ENCODE measurements at regions not wholly inside any gene's neighbourhood (a gene's known extent, or its start where the extent isn't known, plus 50 kb on each side); places are given as distances from the start of the nearest gene placed in this dataset.

GRCh38 chr4:32624943-32625603 is 1904.9 kb downstream of the PCDH7 start:
- Histone ChIP-seq H3K4me3 (no peak overlapping the region), H2AFZ (no peak overlapping the region), H3K9me2 (replicated peaks; ENCODE audit: insufficient read depth) (no peaks in the 10 kb centered on the region), H4K20me1 (ENCODE audit: insufficient read depth, poor library complexity, severe bottlenecking) (no peaks in the 10 kb centered on the region), H3K4me2 (no peak overlapping the region), H3K9me3 (ENCODE audit: low read depth) (no peaks in the 10 kb centered on the region), H3K79me2 (no peaks in the 10 kb centered on the region), H3K27ac (no peak overlapping the region), H3K4me1 (ENCODE audit: insufficient read depth) (peaks cover 4% of the 10 kb centered on the region), H3K36me3 (replicated peaks; ENCODE audit: insufficient read depth, low read depth) (no peaks in the 10 kb centered on the region), H3K27me3 (no peaks in the 10 kb centered on the region)
- no peak for TF ChIP-seq EZH2phosphoT487 (IDR thresholded peaks at IDR 0.05; ENCODE audit: low read depth, severe bottlenecking, unreplicated experiment)
- DNase-seq (ENCODE audit: low spot score) = no peak
- WGBS (ENCODE audit: low lambda C conversion rate, missing lambda C conversion rate) = 69% methylated on average over 7 of the region's 7 CpGs

- Histone ChIP-seq H4K20me1 (ENCODE audit: insufficient read depth, poor library complexity, severe bottlenecking) (no peaks in the 10 kb centered on the region), H3K4me1 (ENCODE audit: insufficient read depth) (peaks cover 4% of the 10 kb centered on the region), H3K4me3 (no peak overlapping the region), H3K36me3 (replicated peaks; ENCODE audit: insufficient read depth, low read depth) (no peaks in the 10 kb centered on the region), H2AFZ (no peak overlapping the region), H3K4me2 (no peak overlapping the region), H3K9me2 (replicated peaks; ENCODE audit: insufficient read depth) (no peaks in the 10 kb centered on the region), H3K79me2 (no peaks in the 10 kb centered on the region), H3K27ac (no peak overlapping the region), H3K27me3 (no peaks in the 10 kb centered on the region), H3K9me3 (ENCODE audit: low read depth) (no peaks in the 10 kb centered on the region)
- DNase-seq (ENCODE audit: low spot score) = no peak
- TF ChIP-seq EZH2phosphoT487 (IDR thresholded peaks at IDR 0.05; ENCODE audit: low read depth, severe bottlenecking, unreplicated experiment) = no peak
- no peak for TF ChIP-seq CTCF (IDR thresholded peaks at IDR 0.05; ENCODE audit: poor library complexity)
- TF ChIP-seq EZH2 (IDR thresholded peaks at IDR 0.05; ENCODE audit: borderline replicate concordance) = no peak
- 88% methylated on average over 4 of the region's 4 CpGs for WGBS (ENCODE audit: low lambda C conversion rate, missing lambda C conversion rate)
Measured at GRCh38 chr4:32625687-32626337, 1905.6 kb downstream of the PCDH7 start.

GRCh38 chr4:32631831-32632230 is 1911.7 kb downstream of the PCDH7 start:
- Histone ChIP-seq H3K79me2 (no peaks in the 10 kb centered on the region), H3K27me3 (no peaks in the 10 kb centered on the region), H3K9me2 (replicated peaks; ENCODE audit: insufficient read depth) (no peaks in the 10 kb centered on the region), H3K9me3 (ENCODE audit: low read depth) (no peaks in the 10 kb centered on the region), H3K4me2 (no peak overlapping the region), H3K36me3 (replicated peaks; ENCODE audit: insufficient read depth, low read depth) (no peaks in the 10 kb centered on the region), H3K4me3 (no peak overlapping the region), H4K20me1 (ENCODE audit: insufficient read depth, poor library complexity, severe bottlenecking) (no peaks in the 10 kb centered on the region), H3K4me1 (ENCODE audit: insufficient read depth) (no peaks in the 10 kb centered on the region), H2AFZ (no peak overlapping the region), H3K27ac (no peak overlapping the region)
- WGBS (ENCODE audit: low lambda C conversion rate, missing lambda C conversion rate) = 69% methylated on average over 3 of the region's 3 CpGs
- TF ChIP-seq EZH2 (IDR thresholded peaks at IDR 0.05; ENCODE audit: borderline replicate concordance) = no peak
- TF ChIP-seq EZH2phosphoT487 (IDR thresholded peaks at IDR 0.05; ENCODE audit: low read depth, severe bottlenecking, unreplicated experiment) = no peak
- no peak for TF ChIP-seq CTCF (IDR thresholded peaks at IDR 0.05; ENCODE audit: poor library complexity)
- no peak for DNase-seq (ENCODE audit: low spot score)

GRCh38 chr4:32633421-32633820 is 1913.3 kb downstream of the PCDH7 start:
- Histone ChIP-seq H3K4me2 (no peak overlapping the region), H3K79me2 (no peaks in the 10 kb centered on the region), H3K27me3 (no peaks in the 10 kb centered on the region), H3K9me3 (ENCODE audit: low read depth) (no peaks in the 10 kb centered on the region), H3K27ac (no peak overlapping the region), H3K4me3 (no peak overlapping the region), H3K36me3 (replicated peaks; ENCODE audit: insufficient read depth, low read depth) (no peaks in the 10 kb centered on the region), H3K9me2 (replicated peaks; ENCODE audit: insufficient read depth) (no peaks in the 10 kb centered on the region), H3K4me1 (ENCODE audit: insufficient read depth) (no peaks in the 10 kb centered on the region), H2AFZ (no peak overlapping the region), H4K20me1 (ENCODE audit: insufficient read depth, poor library complexity, severe bottlenecking) (no peaks in the 10 kb centered on the region)
- no peak for DNase-seq (ENCODE audit: low spot score)
- TF ChIP-seq EZH2phosphoT487 (IDR thresholded peaks at IDR 0.05; ENCODE audit: low read depth, severe bottlenecking, unreplicated experiment) = no peak
- no peak for TF ChIP-seq CTCF (IDR thresholded peaks at IDR 0.05; ENCODE audit: poor library complexity)
- TF ChIP-seq EZH2 (IDR thresholded peaks at IDR 0.05; ENCODE audit: borderline replicate concordance) = no peak
- 97% methylated on average over 17 of the region's 17 CpGs for WGBS (ENCODE audit: low lambda C conversion rate, missing lambda C conversion rate)
